ENCODE measurements at regions not wholly inside any gene's neighbourhood (a gene's known extent, or its start where the extent isn't known, plus 50 kb on each side); places are given as distances from the start of the nearest gene placed in this dataset.

DNA sequence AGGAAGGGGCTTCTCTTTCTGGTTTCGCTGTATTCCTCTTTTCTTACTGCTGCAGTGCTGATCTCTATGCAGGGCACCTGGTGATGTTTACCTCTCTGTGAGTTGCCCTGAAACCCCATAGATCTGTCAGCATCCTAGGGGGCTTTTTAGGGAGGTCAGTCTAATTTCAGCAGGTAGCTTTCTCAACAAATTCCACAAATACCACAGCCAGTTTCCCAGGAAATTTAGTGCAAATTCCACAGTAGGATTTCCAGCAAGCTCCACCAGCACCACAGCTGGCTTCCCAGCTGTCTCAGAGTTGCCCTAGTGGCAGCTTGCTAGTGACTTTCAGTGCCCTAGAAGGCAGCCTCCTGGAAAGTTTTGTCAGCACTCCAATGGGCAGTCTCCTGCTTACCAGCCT is 379.1 kb upstream of the SMC2 start:
- Histone ChIP-seq H3K36me3 (no peaks in the 10 kb centered on the region), H3K4me1 (no peaks in the 10 kb centered on the region), H3K27ac (no peak overlapping the region), H3K4me3 (no peak overlapping the region), H3K9me3 (no peaks in the 10 kb centered on the region), H3K27me3 (no peaks in the 10 kb centered on the region)
- no peak for ATAC-seq
- intact Hi-C loops (cut with DNase I) = no loop called here
- TF ChIP-seq, protein P1, sequence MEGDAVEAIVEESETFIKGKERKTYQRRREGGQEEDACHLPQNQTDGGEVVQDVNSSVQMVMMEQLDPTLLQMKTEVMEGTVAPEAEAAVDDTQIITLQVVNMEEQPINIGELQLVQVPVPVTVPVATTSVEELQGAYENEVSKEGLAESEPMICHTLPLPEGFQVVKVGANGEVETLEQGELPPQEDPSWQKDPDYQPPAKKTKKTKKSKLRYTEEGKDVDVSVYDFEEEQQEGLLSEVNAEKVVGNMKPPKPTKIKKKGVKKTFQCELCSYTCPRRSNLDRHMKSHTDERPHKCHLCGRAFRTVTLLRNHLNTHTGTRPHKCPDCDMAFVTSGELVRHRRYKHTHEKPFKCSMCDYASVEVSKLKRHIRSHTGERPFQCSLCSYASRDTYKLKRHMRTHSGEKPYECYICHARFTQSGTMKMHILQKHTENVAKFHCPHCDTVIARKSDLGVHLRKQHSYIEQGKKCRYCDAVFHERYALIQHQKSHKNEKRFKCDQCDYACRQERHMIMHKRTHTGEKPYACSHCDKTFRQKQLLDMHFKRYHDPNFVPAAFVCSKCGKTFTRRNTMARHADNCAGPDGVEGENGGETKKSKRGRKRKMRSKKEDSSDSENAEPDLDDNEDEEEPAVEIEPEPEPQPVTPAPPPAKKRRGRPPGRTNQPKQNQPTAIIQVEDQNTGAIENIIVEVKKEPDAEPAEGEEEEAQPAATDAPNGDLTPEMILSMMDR (IDR thresholded peaks at IDR 0.05) = no peak
- 67 to 89% methylated on average over 1 of the region's 1 CpG for WGBS, 2 donors
- DNase-seq = no peak
- no peak for FAIRE-seq

DNA sequence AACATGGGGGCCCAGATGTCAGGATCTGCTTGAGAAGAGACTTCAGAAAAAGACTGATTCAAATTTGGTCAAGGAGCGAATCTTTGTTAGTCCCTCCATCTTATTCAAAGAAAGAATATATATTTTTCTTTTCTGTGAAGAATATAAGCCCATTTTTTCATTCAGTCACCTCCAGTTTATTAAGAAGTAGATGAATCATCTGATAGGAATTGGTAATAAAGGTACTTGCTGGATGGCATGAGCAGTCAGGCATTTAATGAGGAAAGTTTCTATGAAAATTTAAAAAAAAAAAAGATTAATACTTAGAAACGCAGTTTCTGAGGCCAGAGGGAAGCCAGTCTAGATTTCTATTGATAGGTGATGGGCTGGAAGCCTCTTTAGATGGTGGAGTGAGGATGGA is 373.1 kb upstream of the SMC2 start:
- TF ChIP-seq, protein P1 (IDR thresholded peaks at IDR 0.05) = no peak
- 56 to 68% methylated on average over 2 of the region's 2 CpGs for WGBS, 2 donors
- Histone ChIP-seq H3K9me3 (no peaks in the 10 kb centered on the region), H3K4me3 (no peak overlapping the region), H3K36me3 (no peaks in the 10 kb centered on the region), H3K27ac (no peak overlapping the region), H3K27me3 (no peaks in the 10 kb centered on the region), H3K4me1 (no peaks in the 10 kb centered on the region)
- FAIRE-seq (no peak), DNase-seq (no peak), ATAC-seq (no peak)
- intact Hi-C loops (cut with DNase I) = no loop called here

DNA sequence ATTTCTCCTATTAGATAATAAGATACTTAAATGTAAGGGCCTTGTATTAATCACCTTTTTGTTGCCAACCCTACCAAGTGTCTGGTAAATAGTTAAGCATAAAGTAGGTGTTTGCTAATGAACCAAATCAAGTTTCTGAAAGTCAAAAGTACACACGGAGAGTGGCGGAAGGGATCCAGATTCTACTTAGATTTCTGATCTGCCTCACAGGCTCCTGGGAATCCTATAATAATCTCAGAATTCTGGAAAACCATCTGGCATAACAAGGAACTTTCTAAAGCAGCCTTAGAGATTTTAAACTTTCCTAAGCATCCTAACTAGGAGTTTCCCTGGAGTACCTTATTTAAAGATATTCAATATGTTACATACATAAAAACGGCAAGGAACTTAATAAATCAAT is 363.2 kb upstream of the SMC2 start:
- Histone ChIP-seq H3K4me3 (no peak overlapping the region), H3K27me3 (no peaks in the 10 kb centered on the region), H3K36me3 (no peaks in the 10 kb centered on the region), H3K9me3 (no peaks in the 10 kb centered on the region), H3K4me1 (no peaks in the 10 kb centered on the region), H3K27ac (no peak overlapping the region)
- 45 to 51% methylated on average over 3 of the region's 3 CpGs for WGBS, 2 donors
- intact Hi-C loops (cut with DNase I) = no loop called here
- FAIRE-seq (no peak), DNase-seq (no peak), ATAC-seq (no peak)
- TF ChIP-seq, protein P1 (IDR thresholded peaks at IDR 0.05) = no peak

DNA sequence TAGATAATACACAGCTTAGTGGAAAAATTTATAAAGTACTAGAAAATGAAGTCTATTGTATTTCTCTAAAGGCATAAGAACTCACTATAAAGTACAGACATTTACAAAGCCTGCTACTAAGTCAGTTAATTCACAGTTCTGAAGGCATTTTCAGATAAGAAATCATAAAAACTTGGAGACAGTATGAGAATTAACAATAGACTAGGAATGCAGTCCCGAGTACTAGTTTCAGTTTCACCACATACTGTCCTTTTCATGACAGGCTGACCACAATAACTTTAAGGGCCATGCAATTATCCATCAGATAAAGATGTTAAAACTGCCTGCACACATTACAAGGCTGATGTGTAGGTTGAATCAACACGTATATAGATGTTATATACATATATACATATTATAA is 362.6 kb upstream of the SMC2 start:
- FAIRE-seq (no peak), ATAC-seq (no peak), DNase-seq (no peak)
- H3K36me3 ChIP-seq = no peaks in the 10 kb centered on the region
- intact Hi-C loops (cut with DNase I) = no loop called here
- no peaks in the 10 kb centered on the region for H3K9me3 ChIP-seq
- no peaks in the 10 kb centered on the region for H3K27me3 ChIP-seq
- no peaks in the 10 kb centered on the region for H3K4me1 ChIP-seq
- H3K4me3 ChIP-seq = no peak overlapping the region
- TF ChIP-seq, protein P1 (IDR thresholded peaks at IDR 0.05) = no peak
- no peak overlapping the region for H3K27ac ChIP-seq
- 35 to 54% methylated on average over 2 of the region's 2 CpGs for WGBS, 2 donors

DNA sequence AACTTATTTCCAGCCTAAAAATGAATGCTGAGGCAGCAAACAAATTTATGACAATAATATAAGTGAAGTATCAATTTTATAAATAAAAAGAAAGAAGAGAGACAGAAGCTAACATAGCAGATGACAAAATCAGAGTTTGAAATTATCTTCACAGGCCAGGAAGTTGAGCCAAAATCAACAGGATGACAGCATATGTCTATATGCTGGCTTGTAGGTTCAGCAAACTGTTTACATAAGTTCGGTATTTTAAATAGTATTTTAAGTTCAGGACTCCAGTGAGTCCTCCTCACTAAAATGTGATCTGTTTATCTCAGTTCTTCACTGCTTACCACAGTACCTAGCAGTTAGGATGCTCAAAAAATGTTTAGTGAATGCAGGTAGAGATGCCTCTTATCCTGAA is 359.6 kb upstream of the SMC2 start:
- intact Hi-C loops (cut with DNase I) = no loop called here
- FAIRE-seq = no peak

More for the DNA sequence above, 359.6 kb upstream of the SMC2 start:
- DNase-seq (no peak), ATAC-seq (no peak)
- TF ChIP-seq, protein P1 (IDR thresholded peaks at IDR 0.05) = no peak
- Histone ChIP-seq H3K4me3 (no peak overlapping the region), H3K27ac (no peak overlapping the region), H3K9me3 (no peaks in the 10 kb centered on the region), H3K27me3 (no peaks in the 10 kb centered on the region), H3K4me1 (no peaks in the 10 kb centered on the region), H3K36me3 (no peaks in the 10 kb centered on the region)
- 25 to 26% methylated on average over 1 of the region's 1 CpG for WGBS, 2 donors

All from pancreas (tissue), 10 donors.